CD14-positive monocyte (primary cell): ENCODE measurements at regions not wholly inside any gene's neighbourhood (a gene's known extent, or its start where the extent isn't known, plus 50 kb on each side); places are given as distances from the start of the nearest gene placed in this dataset.

ENCODE experiments used
- DNase-seq, 3 donors: peaks; one replicate each; pipeline ENCODE4 v3.0.0-alpha.2; 2011 to 2022
- H2AFZ ChIP-seq: 2 replicates; pipeline ENCODE4 v1.6.0; 2012; ENCODE audit warnings: mild to moderate bottlenecking, low read depth, low read length, inconsistent platforms; ENCODE audit not compliant: insufficient read depth, poor library complexity, severe bottlenecking
- H3K27ac ChIP-seq, 2 donors: 1 replicate in 1 of 2; 2 replicates in 1 of 2; pipeline ENCODE4 v1.5.1; 2012 to 2013; ENCODE audit warnings: low read length in 2 of 2, control low read depth in 1 of 2, inconsistent platforms in 1 of 2, low read depth in 1 of 2, mild to moderate bottlenecking in 1 of 2
- H3K27me3 ChIP-seq, 2 donors: one replicate each; pipeline versions ENCODE4 v1.6.0 to v1.6.1; 2011 to 2013; ENCODE audit warnings: low read length in 2 of 2; ENCODE audit not compliant: control insufficient read depth in 2 of 2, insufficient read depth in 2 of 2
- H3K36me3 ChIP-seq, 2 donors: replicated peaks in 1 of 2; 1 replicate in 1 of 2; 2 replicates in 1 of 2; pipeline versions ENCODE4 v1.5.1 to v1.6.1; 2012 to 2013; ENCODE audit warnings: low read length in 2 of 2, control low read depth in 1 of 2, inconsistent platforms in 1 of 2, mild to moderate bottlenecking in 1 of 2; ENCODE audit not compliant: insufficient read depth in 2 of 2, control insufficient read depth in 1 of 2
- H3K4me1 ChIP-seq, 2 donors: 1 replicate in 1 of 2; 2 replicates in 1 of 2; pipeline versions ENCODE4 v1.5.1 to v1.6.1; 2012 to 2013; ENCODE audit warnings: low read length in 2 of 2, control low read depth in 1 of 2, inconsistent platforms in 1 of 2, mild to moderate bottlenecking in 1 of 2, moderate library complexity in 1 of 2; ENCODE audit not compliant: insufficient read depth in 2 of 2, control insufficient read depth in 1 of 2
- H3K4me2 ChIP-seq: replicated peaks from 2 replicates; pipeline ENCODE3; 2012; ENCODE audit warnings: low read length, moderate library complexity, mild to moderate bottlenecking; ENCODE audit not compliant: poor library complexity, severe bottlenecking; ENCODE audit errors: extremely low read depth
- H3K4me3 ChIP-seq, 3 experiments: fragments of 200-600 bp in 1 of 3; sonication (generic) in 1 of 3; replicated peaks in 1 of 3; 1 replicate in 2 of 3; 2 replicates in 1 of 3; pipeline ENCODE4 v1.5.1; 2011 to 2013; ENCODE audit warnings: low read length in 3 of 3, mild to moderate bottlenecking in 3 of 3, control low read depth in 2 of 3, low read depth in 2 of 3, inconsistent platforms in 1 of 3, moderate library complexity in 1 of 3
- H3K79me2 ChIP-seq: 2 replicates; pipeline ENCODE4 v1.6.0; 2012; ENCODE audit warnings: mild to moderate bottlenecking, control low read depth, inconsistent platforms, low read length, moderate library complexity; ENCODE audit not compliant: insufficient read depth
- H3K9ac ChIP-seq: 2 replicates; pipeline ENCODE4 v1.6.0; 2017; ENCODE audit warnings: low read length, mild to moderate bottlenecking; ENCODE audit not compliant: insufficient read depth, poor library complexity, severe bottlenecking
- H3K9me3 ChIP-seq, 2 donors: replicated peaks in 1 of 2; 1 replicate in 1 of 2; 2 replicates in 1 of 2; pipeline versions ENCODE4 v1.5.1 to v1.6.1; 2012 to 2013; ENCODE audit warnings: low read length in 2 of 2, control low read depth in 1 of 2; ENCODE audit not compliant: control insufficient read depth in 1 of 2, insufficient read depth in 1 of 2
- H4K20me1 ChIP-seq: 2 replicates; pipeline ENCODE4 v1.6.0; 2012; ENCODE audit warnings: mild to moderate bottlenecking, low read length, control low read depth, moderate library complexity; ENCODE audit not compliant: insufficient read depth
- H3K27ac Mint-ChIP-seq, 7 donors: one replicate each; pipeline ENCODE4 v1.8.0; 2020; ENCODE audit warnings: mild to moderate bottlenecking in 7 of 7, mixed read lengths in 7 of 7, moderate library complexity in 6 of 7, inconsistent platforms in 2 of 7
- H3K27me3 Mint-ChIP-seq, 3 donors: one replicate each; pipeline ENCODE4 v1.8.0; 2021 to 2022; ENCODE audit warnings: low read depth in 3 of 3, mild to moderate bottlenecking in 3 of 3, mixed read lengths in 3 of 3, moderate library complexity in 3 of 3, inconsistent platforms in 1 of 3
- H3K36me3 Mint-ChIP-seq, 2 donors: one replicate each; pipeline ENCODE4 v1.8.0; 2020; ENCODE audit warnings: mixed read lengths in 2 of 2, inconsistent platforms in 1 of 2, mild to moderate bottlenecking in 1 of 2
- H3K4me1 Mint-ChIP-seq: one replicate; pipeline ENCODE4 v1.8.0; 2020; ENCODE audit warnings: mild to moderate bottlenecking, mixed read lengths
- H3K4me3 Mint-ChIP-seq, 2 donors: one replicate each; pipeline ENCODE4 v1.8.0; 2020; ENCODE audit warnings: mild to moderate bottlenecking in 2 of 2, mixed read lengths in 2 of 2, moderate library complexity in 1 of 2
- H3K9me3 Mint-ChIP-seq, 7 donors: one replicate each; pipeline ENCODE4 v1.8.0; 2020 to 2022; ENCODE audit warnings: mixed read lengths in 7 of 7, mild to moderate bottlenecking in 6 of 7, moderate library complexity in 6 of 7, inconsistent platforms in 2 of 7
- CTCF ChIP-seq: fragments of 200-600 bp; IDR thresholded peaks from one replicate; pipeline ENCODE4 v1.8.0; 2022; ENCODE audit warnings: antibody characterized with exemption, mild to moderate bottlenecking
- WGBS: methylation state at CpG from one replicate; pipeline ENCODE4 v1.1.5; 2013; ENCODE audit warnings: missing lambda C conversion rate; ENCODE audit not compliant: insufficient coverage; 5-methylcytosine and 5-hydroxymethylcytosine counted together
- intact Hi-C, 2 donors: fragments of 100-400 bp; cut with micrococcal nuclease; formaldehyde crosslinking; loops; one replicate each; pipeline versions ENCODE4 v1.15.0 to v1.15.1; 2023

DNA sequence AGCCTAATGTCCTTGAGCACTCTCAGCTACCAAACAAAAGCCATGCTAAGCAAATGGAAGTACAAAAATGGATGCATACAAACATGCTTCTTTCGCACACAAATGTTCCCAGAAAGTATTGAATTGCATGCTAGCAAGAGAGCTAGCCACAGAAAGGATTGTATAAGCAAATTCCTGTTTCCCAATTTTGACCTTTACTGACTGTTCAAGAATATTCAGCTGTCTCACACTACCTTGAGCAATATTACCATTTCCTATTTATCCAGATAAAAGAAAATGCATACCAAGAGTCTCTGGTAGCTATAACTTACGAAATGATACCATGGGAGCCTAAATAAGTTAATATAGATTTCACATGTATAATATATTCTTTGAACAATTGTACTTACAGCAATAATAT, 264.6 kb downstream of the TMEM167A start:
- H3K9me3 Mint-ChIP-seq, result peaks cover 0 to 5% (median 3%) of the 10 kb centered on the region in 7 donors
- no peak overlapping the region for H3K4me2 ChIP-seq
- intact Hi-C loops, result no loop called here
- no peak for TF ChIP-seq CTCF
- peaks cover 13 to 18% of the 10 kb centered on the region in 2 donors for H3K4me1 ChIP-seq
- H3K27ac Mint-ChIP-seq, result peak overlapping the region in 1 of 7 donors; percentile 8
- H3K36me3 Mint-ChIP-seq, result no peaks in the 10 kb centered on the region
- no peaks in the 10 kb centered on the region for H4K20me1 ChIP-seq
- no peaks in the 10 kb centered on the region for H3K27me3 ChIP-seq
- H3K9me3 ChIP-seq, result no peaks in the 10 kb centered on the region
- no peak overlapping the region for H3K4me3 ChIP-seq
- H3K4me3 Mint-ChIP-seq, result no peak overlapping the region
- H3K4me1 Mint-ChIP-seq, result peaks cover 14% of the 10 kb centered on the region
- H3K79me2 ChIP-seq, result no peaks in the 10 kb centered on the region
- DNase-seq, result peak in 2 of 3 donors; percentile 4 to 31
- H3K9ac ChIP-seq, result no peak overlapping the region
- 57% methylated on average over 1 of the region's 2 CpGs for WGBS
- peaks cover 0 to 3% (median 0%) of the 10 kb centered on the region in 3 donors for H3K27me3 Mint-ChIP-seq
- H3K36me3 ChIP-seq, result no peaks in the 10 kb centered on the region
- H3K27ac ChIP-seq, result peak overlapping the region in 1 of 2 donors; percentile 20
- H2AFZ ChIP-seq, result no peak overlapping the region

GRCh38 chr5:82811490-82811889, 265.7 kb downstream of the TMEM167A start:
- Histone ChIP-seq H4K20me1 (no peaks in the 10 kb centered on the region), H2AFZ (no peak overlapping the region), H3K27ac (no peak overlapping the region), H3K4me2 (no peak overlapping the region), H3K27me3 (no peaks in the 10 kb centered on the region), H3K4me1 (peaks cover 13 to 18% of the 10 kb centered on the region in 2 donors), H3K4me3 (no peak overlapping the region), H3K79me2 (no peaks in the 10 kb centered on the region), H3K36me3 (no peaks in the 10 kb centered on the region), H3K9ac (no peak overlapping the region), H3K9me3 (no peaks in the 10 kb centered on the region)
- Mint-ChIP-seq H3K4me1 (peaks cover 14% of the 10 kb centered on the region), H3K9me3 (peaks cover 0 to 5% (median 3%) of the 10 kb centered on the region in 7 donors), H3K27me3 (peaks cover 0 to 3% (median 0%) of the 10 kb centered on the region in 3 donors), H3K4me3 (no peak overlapping the region), H3K27ac (no peak overlapping the region), H3K36me3 (no peaks in the 10 kb centered on the region)
- intact Hi-C loops, result no loop called here
- DNase-seq, result no peak
- no peak for TF ChIP-seq CTCF
- 92% methylated on average over 2 of the region's 6 CpGs for WGBS
